ENCODE measurements at regions not wholly inside any gene's neighbourhood (a gene's known extent, or its start where the extent isn't known, plus 50 kb on each side); places are given as distances from the start of the nearest gene placed in this dataset.

GRCh38 chr4:178140326-178140915 is 698.2 kb upstream of the AGA start:
- Mint-ChIP-seq H3K36me3 (ENCODE audit: insufficient read depth, unreplicated experiment) (no peaks in the 10 kb centered on the region), H3K27ac (ENCODE audit: unreplicated experiment) (no peak overlapping the region), H3K27me3 (ENCODE audit: insufficient read depth, unreplicated experiment) (no peaks in the 10 kb centered on the region), H3K9me3 (ENCODE audit: unreplicated experiment) (no peaks in the 10 kb centered on the region), H3K4me1 (ENCODE audit: low read depth, unreplicated experiment) (no peaks in the 10 kb centered on the region), H3K4me3 (ENCODE audit: unreplicated experiment) (no peak overlapping the region)
- Histone ChIP-seq H3K4me3 (ENCODE audit: low read depth, low read length) (no peak overlapping the region), H3K4me1 (no peaks in the 10 kb centered on the region), H3K9me3 (no peaks in the 10 kb centered on the region), H3K27me3 (replicated peaks; ENCODE audit: control insufficient read depth, insufficient read depth, low read length) (no peaks in the 10 kb centered on the region), H3K36me3 (ENCODE audit: control insufficient read depth, insufficient read depth, low read length) (no peaks in the 10 kb centered on the region)
- ChIA-PET POLR2A (no interaction called here), CTCF (no interaction called here)
- DNase-seq, result no peak
- BruUV-seq (replicated peaks), result no TSS peak
- intact Hi-C loops (cut with micrococcal nuclease; ENCODE audit: unreplicated experiment), result no loop called here
- no peak for TF ChIP-seq CTCF (IDR thresholded peaks at IDR 0.05; ENCODE audit: insufficient read depth in 1 of 2, low read depth in 1 of 2, low read length in 1 of 2, severe bottlenecking in 1 of 2, unreplicated experiment in 1 of 2)

- Mint-ChIP-seq H3K4me1 (ENCODE audit: low read depth, unreplicated experiment) (no peaks in the 10 kb centered on the region), H3K36me3 (ENCODE audit: insufficient read depth, unreplicated experiment) (no peaks in the 10 kb centered on the region), H3K27me3 (ENCODE audit: insufficient read depth, unreplicated experiment) (no peaks in the 10 kb centered on the region), H3K27ac (ENCODE audit: unreplicated experiment) (no peak overlapping the region), H3K9me3 (ENCODE audit: unreplicated experiment) (no peaks in the 10 kb centered on the region), H3K4me3 (ENCODE audit: unreplicated experiment) (no peak overlapping the region)
- Histone ChIP-seq H3K9me3 (no peaks in the 10 kb centered on the region), H3K4me3 (ENCODE audit: low read depth, low read length) (no peak overlapping the region), H3K36me3 (ENCODE audit: control insufficient read depth, insufficient read depth, low read length) (no peaks in the 10 kb centered on the region), H3K4me1 (no peaks in the 10 kb centered on the region), H3K27me3 (replicated peaks; ENCODE audit: control insufficient read depth, insufficient read depth, low read length) (no peaks in the 10 kb centered on the region)
- BruUV-seq (replicated peaks), result no TSS peak
- DNase-seq, result no peak
- CTCF ChIA-PET, result no interaction called here
- intact Hi-C loops (cut with micrococcal nuclease; ENCODE audit: unreplicated experiment), result no loop called here
- no peak for TF ChIP-seq CTCF (IDR thresholded peaks at IDR 0.05; ENCODE audit: insufficient read depth in 1 of 2, low read depth in 1 of 2, low read length in 1 of 2, severe bottlenecking in 1 of 2, unreplicated experiment in 1 of 2)
- POLR2A ChIA-PET, result no interaction called here
Observed at GRCh38 chr4:178142724-178143123, 700.5 kb upstream of the AGA start.

- H3K27me3 ChIP-seq (replicated peaks; ENCODE audit: control insufficient read depth, insufficient read depth, low read length), result no peaks in the 10 kb centered on the region
- H3K36me3 ChIP-seq (ENCODE audit: control insufficient read depth, insufficient read depth, low read length), result no peaks in the 10 kb centered on the region
- CTCF ChIA-PET, result no interaction called here
- no peak overlapping the region for H3K4me3 ChIP-seq (ENCODE audit: low read depth, low read length)
- no peak for DNase-seq
- POLR2A ChIA-PET, result no interaction called here
- no peaks in the 10 kb centered on the region for H3K4me1 ChIP-seq
- no peak for TF ChIP-seq CTCF (IDR thresholded peaks at IDR 0.05; ENCODE audit: insufficient read depth in 1 of 2, low read depth in 1 of 2, low read length in 1 of 2, severe bottlenecking in 1 of 2, unreplicated experiment in 1 of 2)
- Mint-ChIP-seq H3K4me3 (ENCODE audit: unreplicated experiment) (no peak overlapping the region), H3K36me3 (ENCODE audit: insufficient read depth, unreplicated experiment) (no peaks in the 10 kb centered on the region), H3K27ac (ENCODE audit: unreplicated experiment) (no peak overlapping the region), H3K4me1 (ENCODE audit: low read depth, unreplicated experiment) (no peaks in the 10 kb centered on the region), H3K27me3 (ENCODE audit: insufficient read depth, unreplicated experiment) (no peaks in the 10 kb centered on the region), H3K9me3 (ENCODE audit: unreplicated experiment) (no peaks in the 10 kb centered on the region)
- no peaks in the 10 kb centered on the region for H3K9me3 ChIP-seq
- intact Hi-C loops (cut with micrococcal nuclease; ENCODE audit: unreplicated experiment), result no loop called here
- no TSS peak for BruUV-seq (replicated peaks)
Observed at GRCh38 chr4:178148106-178148505, 705.9 kb upstream of the AGA start.

Measured in Caco-2 (cell line).